ENCODE measurements at regions not wholly inside any gene's neighbourhood (a gene's known extent, or its start where the extent isn't known, plus 50 kb on each side); places are given as distances from the start of the nearest gene placed in this dataset.

GRCh38 chr1:82451191-82451590 is 650.5 kb downstream of the ADGRL2 start:
- H3K27me3 ChIP-seq (ENCODE audit: insufficient read depth, low read length) = no peaks in the 10 kb centered on the region
- no peaks in the 10 kb centered on the region for H3K36me3 ChIP-seq (ENCODE audit: insufficient read depth, low read length)
- H3K27ac ChIP-seq (ENCODE audit: low read depth, low read length) = no peak overlapping the region
- no peak overlapping the region for H2AFZ ChIP-seq (ENCODE audit: low read length, unreplicated experiment)
- H3K4me3 ChIP-seq (ENCODE audit: low read depth, low read length) = no peak overlapping the region
- no peaks in the 10 kb centered on the region for H3K79me2 ChIP-seq (ENCODE audit: control insufficient read depth, insufficient read depth, low read length, unreplicated experiment)
- H3K4me1 ChIP-seq (ENCODE audit: control insufficient read depth, insufficient read depth, low read length, unreplicated experiment) = peaks cover 2% of the 10 kb centered on the region

GRCh38 chr1:82449506-82450057 is 648.8 kb downstream of the ADGRL2 start:
- no peaks in the 10 kb centered on the region for H3K27me3 ChIP-seq (ENCODE audit: insufficient read depth, low read length)
- H3K4me3 ChIP-seq (ENCODE audit: low read depth, low read length) = no peak overlapping the region
- H3K27ac ChIP-seq (ENCODE audit: low read depth, low read length) = no peak overlapping the region
- H3K79me2 ChIP-seq (ENCODE audit: control insufficient read depth, insufficient read depth, low read length, unreplicated experiment) = no peaks in the 10 kb centered on the region
- peaks cover 5% of the 10 kb centered on the region for H3K4me1 ChIP-seq (ENCODE audit: control insufficient read depth, insufficient read depth, low read length, unreplicated experiment)
- H2AFZ ChIP-seq (ENCODE audit: low read length, unreplicated experiment) = no peak overlapping the region
- H3K36me3 ChIP-seq (ENCODE audit: insufficient read depth, low read length) = no peaks in the 10 kb centered on the region

GRCh38 chr1:82446955-82447354 is 646.2 kb downstream of the ADGRL2 start:
- Histone ChIP-seq H3K27ac (ENCODE audit: low read depth, low read length) (no peak overlapping the region), H2AFZ (ENCODE audit: low read length, unreplicated experiment) (no peak overlapping the region), H3K4me1 (ENCODE audit: control insufficient read depth, insufficient read depth, low read length, unreplicated experiment) (peaks cover 5% of the 10 kb centered on the region), H3K79me2 (ENCODE audit: control insufficient read depth, insufficient read depth, low read length, unreplicated experiment) (no peaks in the 10 kb centered on the region), H3K4me3 (ENCODE audit: low read depth, low read length) (no peak overlapping the region), H3K27me3 (ENCODE audit: insufficient read depth, low read length) (no peaks in the 10 kb centered on the region), H3K36me3 (ENCODE audit: insufficient read depth, low read length) (no peaks in the 10 kb centered on the region)

- Histone ChIP-seq H3K36me3 (ENCODE audit: insufficient read depth, low read length) (no peaks in the 10 kb centered on the region), H3K27me3 (ENCODE audit: insufficient read depth, low read length) (no peaks in the 10 kb centered on the region), H3K27ac (ENCODE audit: low read depth, low read length) (no peak overlapping the region), H3K79me2 (ENCODE audit: control insufficient read depth, insufficient read depth, low read length, unreplicated experiment) (no peaks in the 10 kb centered on the region), H3K4me3 (ENCODE audit: low read depth, low read length) (no peak overlapping the region), H2AFZ (ENCODE audit: low read length, unreplicated experiment) (peak overlapping the region; percentile 42), H3K4me1 (ENCODE audit: control insufficient read depth, insufficient read depth, low read length, unreplicated experiment) (peaks cover 5% of the 10 kb centered on the region)
These were observed 645.5 kb downstream of the ADGRL2 start for GRCh38 chr1:82446236-82446635.

- peaks cover 5% of the 10 kb centered on the region for H3K4me1 ChIP-seq (ENCODE audit: control insufficient read depth, insufficient read depth, low read length, unreplicated experiment)
- H3K36me3 ChIP-seq (ENCODE audit: insufficient read depth, low read length) = no peaks in the 10 kb centered on the region
- no peaks in the 10 kb centered on the region for H3K27me3 ChIP-seq (ENCODE audit: insufficient read depth, low read length)
- no peaks in the 10 kb centered on the region for H3K79me2 ChIP-seq (ENCODE audit: control insufficient read depth, insufficient read depth, low read length, unreplicated experiment)
- H3K4me3 ChIP-seq (ENCODE audit: low read depth, low read length) = no peak overlapping the region
- no peak overlapping the region for H2AFZ ChIP-seq (ENCODE audit: low read length, unreplicated experiment)
- H3K27ac ChIP-seq (ENCODE audit: low read depth, low read length) = no peak overlapping the region
These were observed 645.1 kb downstream of the ADGRL2 start for GRCh38 chr1:82445827-82446226.

- Histone ChIP-seq H3K27me3 (ENCODE audit: insufficient read depth, low read length) (no peaks in the 10 kb centered on the region), H3K4me1 (ENCODE audit: control insufficient read depth, insufficient read depth, low read length, unreplicated experiment) (peaks cover 5% of the 10 kb centered on the region), H3K4me3 (ENCODE audit: low read depth, low read length) (no peak overlapping the region), H2AFZ (ENCODE audit: low read length, unreplicated experiment) (no peak overlapping the region), H3K79me2 (ENCODE audit: control insufficient read depth, insufficient read depth, low read length, unreplicated experiment) (no peaks in the 10 kb centered on the region), H3K36me3 (ENCODE audit: insufficient read depth, low read length) (no peaks in the 10 kb centered on the region), H3K27ac (ENCODE audit: low read depth, low read length) (no peak overlapping the region)
These were observed 644.4 kb downstream of the ADGRL2 start for GRCh38 chr1:82445132-82445531.

- no peaks in the 10 kb centered on the region for H3K79me2 ChIP-seq (ENCODE audit: control insufficient read depth, insufficient read depth, low read length, unreplicated experiment)
- no peak overlapping the region for H2AFZ ChIP-seq (ENCODE audit: low read length, unreplicated experiment)
- H3K4me3 ChIP-seq (ENCODE audit: low read depth, low read length) = no peak overlapping the region
- H3K4me1 ChIP-seq (ENCODE audit: control insufficient read depth, insufficient read depth, low read length, unreplicated experiment) = peaks cover 5% of the 10 kb centered on the region
- H3K27ac ChIP-seq (ENCODE audit: low read depth, low read length) = no peak overlapping the region
- no peaks in the 10 kb centered on the region for H3K36me3 ChIP-seq (ENCODE audit: insufficient read depth, low read length)
- no peaks in the 10 kb centered on the region for H3K27me3 ChIP-seq (ENCODE audit: insufficient read depth, low read length)
These were observed 640.7 kb downstream of the ADGRL2 start for GRCh38 chr1:82441402-82441801.

- H3K27me3 ChIP-seq (ENCODE audit: insufficient read depth, low read length) = no peaks in the 10 kb centered on the region
- H3K4me1 ChIP-seq (ENCODE audit: control insufficient read depth, insufficient read depth, low read length, unreplicated experiment) = no peaks in the 10 kb centered on the region
- no peak overlapping the region for H3K27ac ChIP-seq (ENCODE audit: low read depth, low read length)
- no peaks in the 10 kb centered on the region for H3K79me2 ChIP-seq (ENCODE audit: control insufficient read depth, insufficient read depth, low read length, unreplicated experiment)
- no peaks in the 10 kb centered on the region for H3K36me3 ChIP-seq (ENCODE audit: insufficient read depth, low read length)
- H2AFZ ChIP-seq (ENCODE audit: low read length, unreplicated experiment) = no peak overlapping the region
- H3K4me3 ChIP-seq (ENCODE audit: low read depth, low read length) = no peak overlapping the region
These were observed 622.6 kb downstream of the ADGRL2 start for GRCh38 chr1:82423174-82423815.

- Histone ChIP-seq H3K36me3 (ENCODE audit: insufficient read depth, low read length) (no peaks in the 10 kb centered on the region), H2AFZ (ENCODE audit: low read length, unreplicated experiment) (no peak overlapping the region), H3K27me3 (ENCODE audit: insufficient read depth, low read length) (no peaks in the 10 kb centered on the region), H3K27ac (ENCODE audit: low read depth, low read length) (no peak overlapping the region), H3K79me2 (ENCODE audit: control insufficient read depth, insufficient read depth, low read length, unreplicated experiment) (no peaks in the 10 kb centered on the region), H3K4me1 (ENCODE audit: control insufficient read depth, insufficient read depth, low read length, unreplicated experiment) (no peaks in the 10 kb centered on the region), H3K4me3 (ENCODE audit: low read depth, low read length) (no peak overlapping the region)
These were observed 621.0 kb downstream of the ADGRL2 start for GRCh38 chr1:82421782-82422181.

GRCh38 chr1:82420584-82420983 is 619.9 kb downstream of the ADGRL2 start:
- no peak overlapping the region for H2AFZ ChIP-seq (ENCODE audit: low read length, unreplicated experiment)
- H3K79me2 ChIP-seq (ENCODE audit: control insufficient read depth, insufficient read depth, low read length, unreplicated experiment) = no peaks in the 10 kb centered on the region
- H3K4me3 ChIP-seq (ENCODE audit: low read depth, low read length) = no peak overlapping the region
- H3K27me3 ChIP-seq (ENCODE audit: insufficient read depth, low read length) = no peaks in the 10 kb centered on the region
- no peak overlapping the region for H3K27ac ChIP-seq (ENCODE audit: low read depth, low read length)
- no peaks in the 10 kb centered on the region for H3K36me3 ChIP-seq (ENCODE audit: insufficient read depth, low read length)
- no peaks in the 10 kb centered on the region for H3K4me1 ChIP-seq (ENCODE audit: control insufficient read depth, insufficient read depth, low read length, unreplicated experiment)

- Histone ChIP-seq H3K27ac (ENCODE audit: low read depth, low read length) (no peak overlapping the region), H3K4me3 (ENCODE audit: low read depth, low read length) (no peak overlapping the region), H3K36me3 (ENCODE audit: insufficient read depth, low read length) (no peaks in the 10 kb centered on the region), H3K27me3 (ENCODE audit: insufficient read depth, low read length) (no peaks in the 10 kb centered on the region), H3K4me1 (ENCODE audit: control insufficient read depth, insufficient read depth, low read length, unreplicated experiment) (no peaks in the 10 kb centered on the region), H2AFZ (ENCODE audit: low read length, unreplicated experiment) (no peak overlapping the region), H3K79me2 (ENCODE audit: control insufficient read depth, insufficient read depth, low read length, unreplicated experiment) (no peaks in the 10 kb centered on the region)
These were observed 610.9 kb downstream of the ADGRL2 start for GRCh38 chr1:82411605-82412004.

Measured in ACC112 (cell line).